Fibroblast of mammary gland (primary cell): ENCODE measurements at regions not wholly inside any gene's neighbourhood (a gene's known extent, or its start where the extent isn't known, plus 50 kb on each side); places are given as distances from the start of the nearest gene placed in this dataset.

ENCODE experiments used
- DNase-seq: peaks from one replicate; pipeline ENCODE4 v3.0.0-alpha.2; 2010; ENCODE audit warnings: low read depth
- H3K4me3 ChIP-seq: 2 replicates; pipeline ENCODE4 v1.5.1; 2011; ENCODE audit warnings: low read depth, mild to moderate bottlenecking, low read length, moderate library complexity; ENCODE audit not compliant: control insufficient read depth
- TF ChIP-seq, protein P1 (sequence below): conservative IDR thresholded peaks from 2 replicates; pipeline ENCODE4 v1.5.1; 2011; ENCODE audit warnings: low read depth, low read length, inconsistent platforms; ENCODE audit not compliant: control insufficient read depth, insufficient read depth

DNA sequence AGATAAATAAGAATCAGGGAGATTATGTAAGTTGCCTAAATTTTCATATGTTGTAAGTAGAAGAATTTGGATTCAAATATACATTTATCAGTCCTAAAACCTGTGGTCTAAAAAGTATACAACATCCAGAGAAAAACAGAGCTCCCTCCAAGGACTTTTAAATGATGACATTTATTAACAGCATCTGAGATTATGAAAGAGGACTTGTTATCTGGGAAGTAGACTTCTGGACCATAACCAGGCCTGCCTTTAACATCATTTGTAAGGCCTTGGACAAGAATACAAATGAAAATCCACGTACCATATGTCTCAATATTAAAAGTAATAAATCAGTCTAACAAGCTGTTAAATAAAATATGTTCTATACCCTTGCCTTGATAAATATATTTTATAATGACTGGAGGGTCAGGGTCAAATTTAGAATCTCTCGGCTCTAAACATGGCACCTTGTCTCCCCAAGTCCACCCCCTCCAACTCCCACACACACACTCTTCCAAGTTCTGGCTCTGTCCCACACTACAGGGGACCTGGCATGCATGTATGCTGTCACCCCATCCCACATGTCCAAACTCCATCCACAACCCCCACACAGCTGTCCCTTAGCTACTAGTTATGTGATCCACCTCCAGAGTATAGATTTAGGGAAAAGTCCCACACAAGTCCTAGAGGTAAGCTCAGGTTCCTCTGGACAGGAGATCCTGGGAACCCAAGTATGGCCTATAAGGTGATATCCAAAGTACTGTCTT, 382.6 kb downstream of the CDH2 start:
- no peak for DNase-seq
- TF ChIP-seq, protein P1, sequence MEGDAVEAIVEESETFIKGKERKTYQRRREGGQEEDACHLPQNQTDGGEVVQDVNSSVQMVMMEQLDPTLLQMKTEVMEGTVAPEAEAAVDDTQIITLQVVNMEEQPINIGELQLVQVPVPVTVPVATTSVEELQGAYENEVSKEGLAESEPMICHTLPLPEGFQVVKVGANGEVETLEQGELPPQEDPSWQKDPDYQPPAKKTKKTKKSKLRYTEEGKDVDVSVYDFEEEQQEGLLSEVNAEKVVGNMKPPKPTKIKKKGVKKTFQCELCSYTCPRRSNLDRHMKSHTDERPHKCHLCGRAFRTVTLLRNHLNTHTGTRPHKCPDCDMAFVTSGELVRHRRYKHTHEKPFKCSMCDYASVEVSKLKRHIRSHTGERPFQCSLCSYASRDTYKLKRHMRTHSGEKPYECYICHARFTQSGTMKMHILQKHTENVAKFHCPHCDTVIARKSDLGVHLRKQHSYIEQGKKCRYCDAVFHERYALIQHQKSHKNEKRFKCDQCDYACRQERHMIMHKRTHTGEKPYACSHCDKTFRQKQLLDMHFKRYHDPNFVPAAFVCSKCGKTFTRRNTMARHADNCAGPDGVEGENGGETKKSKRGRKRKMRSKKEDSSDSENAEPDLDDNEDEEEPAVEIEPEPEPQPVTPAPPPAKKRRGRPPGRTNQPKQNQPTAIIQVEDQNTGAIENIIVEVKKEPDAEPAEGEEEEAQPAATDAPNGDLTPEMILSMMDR = no peak
- no peak overlapping the region for H3K4me3 ChIP-seq

DNA sequence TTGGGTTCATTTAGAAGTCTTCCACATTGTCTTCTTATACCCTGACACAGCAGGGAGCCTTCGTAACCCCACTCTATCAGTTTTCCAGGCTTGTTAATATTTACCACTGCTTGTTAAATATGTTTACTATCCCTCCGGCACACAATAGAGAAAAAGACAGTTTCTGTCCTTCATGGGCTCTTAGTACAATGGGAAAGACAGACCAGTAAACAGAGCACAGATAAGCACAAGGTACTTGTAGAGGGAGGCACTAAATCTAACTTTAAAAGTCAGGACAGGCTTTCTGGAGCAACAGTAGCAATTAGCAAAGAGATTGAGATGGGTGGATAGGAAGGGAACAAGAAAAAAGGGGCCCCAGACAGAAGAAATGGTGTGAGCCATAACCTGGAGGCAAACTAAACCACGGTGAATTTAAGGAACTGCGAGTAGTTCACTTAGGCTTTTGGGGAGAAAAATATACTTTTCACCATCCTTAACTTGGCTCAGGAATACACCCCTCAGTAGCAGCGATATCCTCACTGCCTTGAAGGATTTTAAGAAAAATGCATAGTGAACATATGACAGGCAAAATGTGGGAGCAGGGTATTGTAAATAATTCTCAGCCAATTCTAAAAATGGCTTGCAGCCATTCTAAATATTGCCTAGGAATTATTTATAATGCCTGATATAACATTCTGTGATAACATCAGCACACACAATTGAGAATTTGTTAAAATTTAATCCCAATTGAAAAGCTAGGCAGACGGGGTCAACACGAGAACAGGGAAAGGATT, 383.7 kb downstream of the CDH2 start:
- no peak for DNase-seq
- H3K4me3 ChIP-seq = no peak overlapping the region
- TF ChIP-seq, protein P1 = no peak

DNA sequence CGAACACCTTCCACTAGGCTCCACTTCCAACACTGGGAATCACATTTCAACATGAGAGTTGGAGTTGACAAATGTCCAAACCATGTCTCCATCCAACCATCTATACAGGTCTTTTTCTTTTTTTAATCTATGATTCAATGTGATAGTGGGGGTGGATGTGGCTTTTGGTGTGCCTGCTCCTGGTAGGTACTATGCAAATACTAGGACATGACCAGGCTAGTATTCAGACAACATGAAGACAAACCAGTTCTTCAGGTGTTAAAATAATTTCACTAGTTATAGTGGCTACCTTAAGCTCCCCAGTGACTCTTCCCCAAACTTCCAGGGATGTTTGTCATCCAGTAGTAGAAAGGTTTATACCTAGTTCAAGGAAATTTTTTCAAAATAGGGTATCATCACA, 387.5 kb downstream of the CDH2 start:
- no peak for DNase-seq
- H3K4me3 ChIP-seq = no peak overlapping the region
- TF ChIP-seq, protein P1 = no peak

DNA sequence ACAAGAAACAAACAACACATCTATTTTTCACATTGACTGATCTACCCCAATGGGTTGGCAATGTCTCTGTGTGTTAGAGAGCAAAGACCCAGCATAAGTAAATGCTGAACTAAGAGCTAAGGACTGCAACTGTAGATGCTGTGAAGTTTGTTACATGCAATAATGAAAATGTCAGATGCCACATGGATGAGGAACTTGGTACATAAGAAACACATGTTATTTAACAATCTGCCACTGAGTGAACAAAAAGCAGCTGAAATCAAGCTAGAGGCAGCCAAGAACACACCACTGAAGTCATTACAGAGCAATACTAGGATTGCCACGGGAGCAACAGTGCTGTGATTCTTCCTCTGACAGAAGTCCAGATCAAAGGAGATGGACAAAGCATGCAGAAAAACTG, 389.4 kb downstream of the CDH2 start:
- no peak overlapping the region for H3K4me3 ChIP-seq
- TF ChIP-seq, protein P1 = no peak
- no peak for DNase-seq

DNA sequence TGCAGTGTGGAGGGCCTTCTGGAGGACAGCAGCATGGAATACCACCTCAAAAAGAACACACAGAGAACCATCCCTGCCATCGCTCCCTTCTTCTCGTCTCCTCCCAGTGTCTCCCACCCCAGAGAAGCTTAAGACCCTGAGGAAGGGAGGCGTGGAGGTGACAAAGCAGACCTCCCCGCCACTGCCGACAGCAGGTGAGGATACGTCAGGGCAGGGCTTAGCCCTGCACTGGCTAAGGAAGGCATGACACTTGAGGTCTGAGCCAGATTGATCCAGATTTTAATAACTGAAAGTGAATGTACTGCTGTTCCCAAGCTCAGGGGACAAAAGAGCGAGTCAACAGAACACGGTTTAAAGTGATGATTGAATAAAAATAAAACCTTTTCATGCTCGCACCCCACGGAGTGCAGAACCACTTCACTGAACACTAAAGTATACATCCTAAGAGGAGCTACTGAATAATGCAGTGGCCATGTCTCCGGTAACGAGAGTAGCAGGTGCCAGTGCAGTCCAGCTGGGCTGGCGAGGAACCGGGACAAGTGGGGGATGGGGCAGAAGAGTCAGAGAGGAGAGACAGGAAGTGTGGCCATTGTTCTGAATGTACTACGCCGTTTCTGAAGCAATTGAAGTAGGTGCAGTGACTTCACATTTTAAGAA, 391.0 kb downstream of the CDH2 start:
- TF ChIP-seq, protein P1 = no peak
- H3K4me3 ChIP-seq = no peak overlapping the region
- DNase-seq = no peak

DNA sequence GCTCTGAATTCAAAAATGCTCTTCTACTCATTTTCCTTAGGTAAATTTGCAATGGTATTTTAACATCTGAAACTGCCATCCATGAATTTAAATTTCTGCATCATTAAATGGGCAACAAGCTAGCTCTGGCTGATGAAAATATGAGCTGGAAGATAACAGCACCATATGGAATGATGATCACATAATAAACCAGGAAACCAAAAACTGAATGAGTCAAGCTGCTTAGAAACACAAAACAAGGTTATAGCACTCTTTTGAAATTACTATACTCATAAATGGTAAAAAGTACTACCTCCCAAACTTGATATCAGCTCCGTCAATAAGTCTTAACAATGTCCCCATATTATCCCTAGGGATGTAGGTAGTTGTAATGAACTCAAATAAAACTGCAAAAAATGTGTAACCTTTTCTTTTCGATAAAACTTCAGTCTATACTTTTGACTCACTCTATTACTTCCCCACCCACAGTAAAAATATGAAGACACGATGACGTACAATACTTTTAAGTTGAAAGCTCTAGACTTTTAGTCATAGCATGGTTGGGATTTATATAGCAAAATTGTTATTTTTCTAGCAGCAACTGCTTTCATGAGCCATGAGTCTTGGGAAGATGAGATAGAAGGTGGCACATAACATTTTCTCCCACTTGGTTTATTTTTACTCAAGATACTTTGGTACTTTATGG, 396.7 kb downstream of the CDH2 start:
- H3K4me3 ChIP-seq = no peak overlapping the region
- TF ChIP-seq, protein P1 = no peak
- DNase-seq = no peak
